Peyer's patch (tissue), 4 donors: ENCODE measurements at regions not wholly inside any gene's neighbourhood (a gene's known extent, or its start where the extent isn't known, plus 50 kb on each side); places are given as distances from the start of the nearest gene placed in this dataset.

ENCODE experiments used
- DNase-seq, 3 donors: peaks; one replicate each; pipeline ENCODE4 v3.0.0-alpha.2; 2017 to 2019
- H3K27ac ChIP-seq, 4 donors: fragments of 200-600 bp; sonication (generic); one replicate each; pipeline ENCODE4 v1.5.1; 2016 to 2019
- H3K27me3 ChIP-seq, 2 donors: fragments of 200-600 bp; sonication (generic); one replicate each; pipeline ENCODE4 v1.5.1; 2019
- H3K36me3 ChIP-seq, 3 donors: fragments of 200-600 bp; sonication (generic); one replicate each; pipeline ENCODE4 v1.5.1; 2016 to 2019
- H3K4me1 ChIP-seq, 4 donors: fragments of 200-600 bp; sonication (generic); one replicate each; pipeline ENCODE4 v1.5.1; 2016 to 2019
- H3K4me3 ChIP-seq, 4 donors: fragments of 200-600 bp; sonication (generic); 1 replicate in 3 of 4; 2 replicates in 1 of 4; pipeline ENCODE4 v1.5.1; 2016 to 2019; ENCODE audit warnings: mild to moderate bottlenecking in 1 of 4
- H3K9me3 ChIP-seq, 4 donors: fragments of 200-600 bp; sonication (generic); one replicate each; pipeline ENCODE4 v1.5.1; 2016 to 2019; ENCODE audit warnings: mild to moderate bottlenecking in 1 of 4
- CTCF ChIP-seq, 6 experiments: fragments of 450-650 bp in 4 of 6; fragments of 200-600 bp in 2 of 6; sonication (generic) in 1 of 6; IDR thresholded peaks; one replicate each; pipeline ENCODE4 v1.5.1; 2017 to 2019; ENCODE audit warnings: antibody characterized with exemption in 6 of 6, mild to moderate bottlenecking in 3 of 6, moderate library complexity in 1 of 6
- POLR2A ChIP-seq, 2 donors: fragments of 450-650 bp; IDR thresholded peaks; one replicate each; pipeline ENCODE4 v1.5.1; 2017; ENCODE audit warnings: antibody characterized with exemption in 2 of 2, mild to moderate bottlenecking in 2 of 2, moderate library complexity in 2 of 2

GRCh38 chr20:53699085-53699674 is 105.5 kb upstream of the ZNF217 start:
- Histone ChIP-seq H3K4me3 (no peak overlapping the region), H3K9me3 (no peaks in the 10 kb centered on the region), H3K4me1 (peaks cover 0 to 9% (median 0%) of the 10 kb centered on the region in 4 donors), H3K36me3 (no peaks in the 10 kb centered on the region), H3K27ac (no peak overlapping the region), H3K27me3 (no peaks in the 10 kb centered on the region)
- DNase-seq: no peak
- TF ChIP-seq CTCF (IDR thresholded peaks at IDR 0.05): no peak
- TF ChIP-seq POLR2A (IDR thresholded peaks at IDR 0.05): no peak

DNA sequence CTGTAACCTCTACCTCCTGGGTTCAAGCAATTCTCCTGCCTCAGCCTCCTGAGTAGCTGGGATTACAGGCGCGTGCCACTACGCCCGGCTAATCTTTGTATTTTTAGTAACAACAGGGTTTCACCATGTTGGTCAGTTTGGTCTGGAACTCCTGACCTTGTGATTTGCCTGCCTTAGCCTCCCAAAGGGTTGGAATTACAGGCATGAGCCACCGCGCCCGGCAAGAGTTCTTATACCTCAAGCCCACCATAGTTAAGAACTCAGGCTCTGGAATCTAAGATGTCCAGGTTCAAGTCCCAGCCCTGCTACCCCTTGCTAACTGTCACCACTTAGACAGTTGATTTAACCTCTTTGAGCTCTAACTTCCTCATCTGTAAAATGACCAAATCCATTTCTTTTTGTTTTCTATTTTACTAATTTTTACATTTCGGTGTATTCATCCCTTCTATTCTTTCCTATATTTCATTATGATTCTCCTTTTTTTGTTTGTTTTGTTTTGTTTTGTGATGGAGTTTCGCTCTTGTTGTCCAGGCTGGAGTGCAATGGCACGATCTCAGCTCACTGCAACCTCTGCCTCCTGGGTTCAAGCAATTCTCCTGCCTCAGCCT is 104.8 kb upstream of the ZNF217 start:
- no peak overlapping the region for H3K27ac ChIP-seq

DNA sequence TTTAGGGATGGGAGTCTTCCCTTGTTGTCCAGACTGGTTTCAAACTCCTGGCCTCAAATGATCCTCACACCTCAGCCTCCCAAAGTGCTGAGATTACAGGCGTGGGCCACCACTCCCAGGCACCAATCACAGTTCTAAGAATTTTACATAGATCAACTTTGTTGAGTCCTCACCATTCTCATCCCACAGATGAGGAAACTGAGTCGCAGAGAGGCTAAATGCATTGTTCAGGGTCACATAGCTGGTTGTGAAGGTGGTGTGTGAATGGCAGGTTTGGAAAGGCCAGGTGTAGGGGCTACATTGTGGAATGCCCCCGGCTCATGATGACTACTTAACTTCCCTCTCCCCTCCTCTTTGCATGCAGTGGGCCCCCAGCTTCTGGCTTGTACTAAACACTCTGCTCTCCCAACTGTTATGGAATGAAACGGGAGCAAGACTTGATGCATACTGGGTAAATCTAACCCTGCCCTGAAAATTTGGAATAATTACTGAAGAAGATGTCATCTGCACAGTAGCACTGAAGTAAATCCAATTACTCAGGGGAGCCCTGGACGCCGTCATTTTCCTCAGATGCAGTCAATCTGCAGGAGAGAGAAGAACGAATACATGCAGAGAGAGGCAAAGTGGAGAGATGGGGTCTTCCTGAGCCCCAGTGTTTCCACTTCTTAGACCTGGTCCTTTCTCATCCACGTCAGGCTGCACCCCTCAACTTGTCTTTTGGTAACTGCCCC is 102.3 kb upstream of the ZNF217 start:
- Histone ChIP-seq H3K27ac (no peak overlapping the region), H3K27me3 (no peaks in the 10 kb centered on the region), H3K9me3 (no peaks in the 10 kb centered on the region), H3K36me3 (no peaks in the 10 kb centered on the region), H3K4me3 (no peak overlapping the region), H3K4me1 (peaks cover 0 to 13% (median 3%) of the 10 kb centered on the region in 4 donors)
- TF ChIP-seq CTCF (IDR thresholded peaks at IDR 0.05): no peak
- no peak for TF ChIP-seq POLR2A (IDR thresholded peaks at IDR 0.05)
- no peak for DNase-seq

More for the DNA sequence above, 104.8 kb upstream of the ZNF217 start:
- H3K4me3 ChIP-seq: no peak overlapping the region
- no peaks in the 10 kb centered on the region for H3K36me3 ChIP-seq
- peaks cover 0 to 9% (median 0%) of the 10 kb centered on the region in 4 donors for H3K4me1 ChIP-seq
- no peak for TF ChIP-seq POLR2A (IDR thresholded peaks at IDR 0.05)
- TF ChIP-seq CTCF (IDR thresholded peaks at IDR 0.05): no peak
- no peak for DNase-seq
- no peaks in the 10 kb centered on the region for H3K9me3 ChIP-seq
- H3K27me3 ChIP-seq: no peaks in the 10 kb centered on the region

DNA sequence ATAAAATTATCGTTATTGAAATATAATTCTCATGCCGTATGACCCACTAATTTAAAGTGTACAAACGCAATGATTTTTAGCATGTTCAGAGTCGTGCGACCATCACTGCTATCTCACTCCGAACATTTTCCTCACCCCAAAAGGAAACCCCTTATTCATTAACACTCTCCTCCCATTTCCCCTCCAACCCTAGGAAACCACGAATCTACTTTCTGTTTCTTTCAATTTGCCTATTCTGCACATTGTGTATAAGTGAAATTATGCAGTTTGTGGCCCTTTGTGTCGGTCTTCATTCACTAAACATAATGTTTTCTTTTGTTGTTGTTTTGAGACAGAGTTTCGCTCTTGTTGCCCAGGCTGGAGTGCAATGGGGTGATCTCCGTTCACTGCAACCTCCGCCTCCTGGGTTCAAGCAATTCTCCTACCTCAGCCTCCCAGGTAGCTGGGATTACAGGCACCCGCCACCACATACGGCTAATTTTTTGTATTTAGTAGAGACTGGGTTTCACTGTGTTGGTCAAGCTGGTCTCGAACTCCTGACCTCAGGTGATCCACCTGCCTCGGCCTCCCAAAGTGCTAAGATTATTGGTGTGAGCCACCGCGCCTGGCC is 99.7 kb upstream of the ZNF217 start:
- H3K36me3 ChIP-seq: no peaks in the 10 kb centered on the region
- TF ChIP-seq POLR2A (IDR thresholded peaks at IDR 0.05) (no peak), CTCF (IDR thresholded peaks at IDR 0.05) (no peak)
- no peaks in the 10 kb centered on the region for H3K27me3 ChIP-seq
- no peak overlapping the region for H3K4me3 ChIP-seq
- peaks cover 0 to 6% (median 2%) of the 10 kb centered on the region in 4 donors for H3K4me1 ChIP-seq
- H3K27ac ChIP-seq: no peak overlapping the region
- no peak for DNase-seq
- no peaks in the 10 kb centered on the region for H3K9me3 ChIP-seq

- Histone ChIP-seq H3K36me3 (no peaks in the 10 kb centered on the region), H3K4me1 (peaks cover 0 to 6% (median 2%) of the 10 kb centered on the region in 4 donors), H3K27me3 (no peaks in the 10 kb centered on the region), H3K9me3 (no peaks in the 10 kb centered on the region), H3K27ac (no peak overlapping the region), H3K4me3 (no peak overlapping the region)
- no peak for DNase-seq
- no peak for TF ChIP-seq CTCF (IDR thresholded peaks at IDR 0.05)
- no peak for TF ChIP-seq POLR2A (IDR thresholded peaks at IDR 0.05)
These were observed 98.9 kb upstream of the ZNF217 start for GRCh38 chr20:53692465-53693067.
